ENCODE measurements at regions not wholly inside any gene's neighbourhood (a gene's known extent, or its start where the extent isn't known, plus 50 kb on each side); places are given as distances from the start of the nearest gene placed in this dataset.
"Not testable (repeated sequence)": the region's sequence is repeated elsewhere in the genome, so short reads cannot be mapped to it uniquely, and the experiment has no call there.

DNA sequence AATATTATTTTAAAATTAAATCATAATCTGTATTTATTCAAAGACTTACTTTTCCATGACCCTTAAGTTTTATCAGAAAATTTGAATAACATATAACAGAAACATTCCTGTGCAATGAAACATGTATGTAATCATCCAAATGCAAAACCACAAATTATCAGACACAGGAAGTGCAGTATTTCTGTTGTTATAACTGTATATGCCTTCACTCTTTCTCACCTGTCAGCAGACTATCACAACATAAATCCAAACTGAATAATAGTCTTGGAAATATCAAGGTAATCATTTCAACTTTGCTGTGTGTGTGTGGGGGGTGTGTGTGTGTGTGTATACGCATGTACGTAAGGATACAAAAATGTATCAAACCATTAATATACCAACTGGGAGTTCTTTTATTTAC is 285.9 kb downstream of the SLC7A11 start:
- no peak for DNase-seq (ENCODE audit: low read depth)

DNA sequence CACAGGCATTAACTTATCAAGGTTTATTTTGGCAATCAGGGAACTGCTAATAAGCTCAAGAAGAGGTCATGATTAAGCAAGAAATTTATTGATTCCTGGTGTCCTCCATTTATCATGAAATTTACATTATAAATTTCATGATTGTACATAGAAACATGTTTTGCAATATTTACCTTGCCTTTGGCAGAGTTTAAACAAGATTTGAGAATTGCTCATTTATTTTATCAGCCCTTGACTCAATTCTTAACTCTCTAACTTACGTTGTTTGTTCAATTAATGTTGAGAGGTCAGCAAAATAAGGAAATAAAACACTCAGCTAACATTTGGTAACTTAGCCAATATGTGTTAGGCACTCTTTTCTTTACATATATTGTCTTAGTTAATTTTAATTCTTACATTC is 286.6 kb downstream of the SLC7A11 start:
- no peak for DNase-seq (ENCODE audit: low read depth)

DNA sequence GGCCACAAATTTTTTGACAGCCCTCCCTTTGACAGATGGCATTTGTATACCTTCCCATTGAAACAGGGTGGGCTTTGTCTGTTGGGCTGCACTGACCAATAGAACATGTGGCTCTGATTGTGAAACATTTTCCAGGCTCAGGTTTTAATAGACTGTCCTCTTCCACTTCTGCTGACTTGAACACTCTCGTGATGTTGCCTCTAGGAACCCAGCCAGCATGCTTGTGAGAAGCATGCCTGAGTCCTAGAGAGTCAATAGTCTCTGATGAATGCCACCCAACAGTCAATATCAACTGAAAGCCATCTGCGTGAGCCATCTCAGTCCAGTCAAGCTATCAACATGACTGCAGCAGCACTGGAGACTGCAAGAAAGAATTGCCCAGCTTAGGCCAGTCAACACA is 290.0 kb downstream of the SLC7A11 start:
- peak; percentile 74 for DNase-seq (ENCODE audit: low read depth)

DNA sequence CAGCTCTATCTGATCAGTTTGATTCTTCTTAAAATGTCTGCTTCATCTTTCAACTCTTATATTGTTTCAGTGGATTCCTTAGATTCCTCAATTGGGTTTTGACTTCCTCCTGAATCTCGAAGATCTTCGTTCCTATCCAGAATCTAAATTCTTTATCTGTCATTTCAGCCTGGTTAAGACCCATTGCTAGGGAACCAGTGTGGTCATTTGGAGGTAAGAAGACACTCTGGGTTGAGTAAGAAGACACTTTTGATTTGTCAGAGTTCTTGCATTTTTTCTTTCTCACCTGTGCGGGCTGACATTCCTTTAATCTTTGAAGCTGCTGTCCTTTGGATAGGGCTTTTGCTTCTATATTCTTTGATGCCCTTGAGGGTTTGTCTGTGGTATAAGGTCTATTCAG is 291.9 kb downstream of the SLC7A11 start:
- DNase-seq (ENCODE audit: low read depth) = no peak

- DNase-seq (ENCODE audit: low read depth) = peak; percentile 30
These were observed 292.4 kb downstream of the SLC7A11 start for GRCh38 chr4:137949746-137950145.

DNA sequence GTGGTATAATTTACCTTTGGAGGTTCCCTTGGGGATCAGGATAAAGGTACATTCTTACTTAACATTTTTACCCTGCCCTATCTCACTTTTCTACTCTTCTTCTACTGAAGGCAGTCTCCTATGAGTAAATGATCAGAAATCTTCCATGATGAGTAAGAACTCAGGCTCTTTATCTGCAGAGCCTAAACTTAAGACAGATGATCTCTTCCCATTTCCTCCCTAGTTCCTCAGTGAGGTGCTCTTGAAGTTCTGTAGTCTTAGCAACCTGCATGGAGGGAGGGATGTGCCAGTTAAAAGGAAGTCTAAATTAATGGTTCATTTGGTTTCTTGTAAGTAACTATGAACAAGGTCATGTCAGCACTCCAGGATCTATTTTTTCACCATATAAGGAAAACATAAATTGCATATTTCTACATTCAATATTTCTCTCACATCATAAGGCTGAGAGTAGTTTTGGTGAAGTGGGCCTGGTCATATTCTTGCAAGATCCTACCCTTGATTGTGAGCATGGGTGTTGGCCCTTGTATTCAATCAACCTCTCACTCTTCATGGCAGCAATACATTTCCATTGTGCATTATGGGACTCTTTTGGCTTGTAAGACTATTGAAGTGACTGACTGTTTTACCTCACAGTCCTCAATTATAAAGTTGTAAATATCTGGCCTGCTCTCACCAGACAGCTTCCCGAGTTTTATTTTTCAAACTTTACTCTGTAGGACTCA is 295.5 kb downstream of the SLC7A11 start:
- no peak for DNase-seq (ENCODE audit: low read depth)

- DNase-seq (ENCODE audit: low read depth) = not testable (repeated sequence)
These were observed 299.3 kb downstream of the SLC7A11 start for GRCh38 chr4:137942815-137943214.

GRCh38 chr4:137942015-137942515 is 300.1 kb downstream of the SLC7A11 start:
- not testable (repeated sequence) for DNase-seq (ENCODE audit: low read depth)

- DNase-seq (ENCODE audit: low read depth) = peak; percentile 2
These were observed 307.2 kb downstream of the SLC7A11 start for GRCh38 chr4:137934911-137935310.

- DNase-seq (ENCODE audit: low read depth) = no peak
These were observed 308.1 kb downstream of the SLC7A11 start for GRCh38 chr4:137934046-137934445.

DNA sequence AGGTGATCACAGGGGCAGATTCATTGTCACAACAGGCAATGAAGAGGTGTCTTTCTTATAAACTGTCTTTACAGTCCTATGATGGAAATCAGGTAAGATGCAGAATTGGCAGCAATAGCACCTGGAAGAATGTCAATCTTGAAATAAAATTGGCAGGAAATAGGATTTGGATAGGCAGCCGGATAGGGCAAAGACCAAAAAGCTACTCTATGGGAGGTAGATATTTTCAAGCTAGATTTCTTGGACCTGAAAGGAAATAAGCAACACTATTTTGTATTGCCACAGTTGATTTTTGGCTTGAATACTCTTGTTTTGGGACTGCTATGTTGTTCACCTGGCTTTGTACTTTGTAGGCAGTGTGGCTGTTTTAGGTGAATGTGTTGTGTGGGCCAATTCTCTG is 314.2 kb downstream of the SLC7A11 start:
- no peak for DNase-seq (ENCODE audit: low read depth)

DNA sequence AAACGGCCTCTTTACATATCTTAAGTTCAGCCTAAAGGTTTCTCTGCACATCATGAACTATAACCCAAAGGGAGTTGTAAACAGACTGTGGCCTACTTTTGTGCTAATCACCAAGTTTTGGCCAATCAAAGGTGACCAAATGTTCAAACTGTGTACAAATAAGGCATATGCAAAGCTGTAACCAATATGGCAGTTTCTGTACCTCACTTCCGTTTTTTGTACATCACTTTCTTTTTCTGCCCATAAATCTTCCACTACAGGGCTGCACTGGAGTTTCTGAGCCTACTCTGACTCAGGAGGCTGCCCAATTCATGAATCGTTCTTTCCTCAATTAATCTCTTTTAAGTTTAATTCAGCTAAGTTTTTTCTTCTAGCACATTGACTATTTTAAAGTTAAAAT is 318.7 kb downstream of the SLC7A11 start:
- DNase-seq (ENCODE audit: low read depth) = no peak

- no peak for DNase-seq (ENCODE audit: low read depth)
These were observed 319.4 kb downstream of the SLC7A11 start for GRCh38 chr4:137922721-137923120.

DNA sequence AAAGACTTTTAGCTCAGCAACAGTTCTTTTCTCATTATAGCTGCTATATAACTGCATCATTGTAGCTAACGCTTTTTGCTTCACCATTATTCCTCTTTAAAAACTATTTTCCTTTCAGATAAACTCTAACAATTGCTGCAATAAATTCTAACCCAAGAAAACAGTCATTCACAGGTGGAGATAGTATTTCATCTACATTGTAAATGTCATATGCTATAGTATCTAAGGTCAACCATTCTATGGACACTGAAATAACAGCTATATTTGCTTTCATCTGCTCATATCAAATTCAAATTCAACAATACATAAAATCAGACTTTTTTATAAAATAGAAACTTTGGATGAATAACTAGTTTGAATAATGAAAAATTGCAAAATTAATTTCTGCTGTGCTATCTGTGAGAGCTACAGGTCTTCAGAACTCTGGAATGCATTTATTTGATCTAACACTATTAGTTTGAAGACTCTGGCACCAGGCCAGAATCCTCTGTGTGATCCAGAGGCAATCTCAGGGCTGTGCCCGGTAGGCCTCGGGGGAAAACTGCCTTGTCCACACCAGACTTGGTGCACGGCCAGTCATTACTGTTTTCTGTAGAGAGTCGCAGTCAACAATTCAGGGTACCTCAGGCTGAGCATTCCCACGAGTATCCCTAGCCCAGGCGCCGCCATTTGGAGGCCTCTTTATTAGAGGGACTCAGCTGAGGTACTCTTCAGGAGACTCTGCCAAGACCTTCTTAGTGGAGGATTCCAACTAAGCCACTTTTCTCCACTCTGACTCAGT is 332.4 kb downstream of the SLC7A11 start:
- no peak for DNase-seq (ENCODE audit: low read depth)

DNA sequence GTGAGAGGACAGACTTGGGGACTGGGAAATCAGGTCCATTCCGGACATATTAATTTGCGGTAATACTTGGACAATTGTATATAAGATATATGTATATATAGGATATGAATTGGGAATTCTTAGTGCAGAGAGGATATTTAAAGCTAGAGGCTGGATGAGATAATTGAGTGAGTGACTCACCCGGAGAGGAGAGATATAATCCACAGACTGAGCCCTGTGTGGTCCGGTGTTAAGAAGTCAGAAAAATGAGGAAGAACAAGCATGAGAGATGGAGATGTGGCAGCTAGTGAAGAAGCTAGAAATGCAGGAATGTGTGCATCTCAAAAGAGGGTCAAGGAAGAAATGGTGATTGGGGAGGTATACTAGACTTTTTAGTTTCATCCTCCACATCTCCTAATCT is 336.2 kb downstream of the SLC7A11 start:
- DNase-seq (ENCODE audit: low read depth) = no peak

- no peak for DNase-seq (ENCODE audit: low read depth)
These were observed 341.0 kb downstream of the SLC7A11 start for GRCh38 chr4:137901114-137901513.

DNA sequence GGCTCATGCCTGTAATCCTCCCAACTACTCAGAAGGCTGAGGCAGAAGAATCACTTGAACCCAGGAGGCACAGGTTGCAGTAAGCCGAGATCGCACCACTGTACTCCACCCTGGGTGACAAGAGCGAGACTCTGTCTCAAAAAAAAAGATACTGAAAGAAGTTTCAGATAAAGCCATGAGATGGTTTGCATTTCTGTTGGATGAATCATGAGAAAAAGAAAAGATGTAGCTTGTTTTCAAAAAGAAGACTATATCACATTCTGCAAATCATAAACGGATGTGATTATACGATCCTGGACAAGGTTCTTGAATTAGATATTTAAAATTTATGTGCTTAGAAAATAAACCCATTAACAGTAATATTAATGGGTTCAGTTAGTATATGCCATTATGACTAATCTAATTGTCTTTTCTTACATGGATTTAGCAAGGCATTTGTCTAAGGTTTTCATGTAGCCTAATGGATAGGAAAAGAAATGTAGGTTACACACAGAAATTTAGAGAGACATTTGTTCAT is 345.9 kb downstream of the SLC7A11 start:
- no peak for DNase-seq (ENCODE audit: low read depth)

- not testable (repeated sequence) for DNase-seq (ENCODE audit: low read depth)
These were observed 346.6 kb downstream of the SLC7A11 start for GRCh38 chr4:137895515-137895914.

GRCh38 chr4:137892134-137892533 is 350.0 kb downstream of the SLC7A11 start:
- peak; percentile 74 for DNase-seq (ENCODE audit: low read depth)

GRCh38 chr4:137890812-137891211 is 351.3 kb downstream of the SLC7A11 start:
- DNase-seq (ENCODE audit: low read depth) = no peak

GRCh38 chr4:137881641-137882040 is 349.3 kb upstream of the PCDH18 start:
- DNase-seq (ENCODE audit: low read depth) = no peak

DNA sequence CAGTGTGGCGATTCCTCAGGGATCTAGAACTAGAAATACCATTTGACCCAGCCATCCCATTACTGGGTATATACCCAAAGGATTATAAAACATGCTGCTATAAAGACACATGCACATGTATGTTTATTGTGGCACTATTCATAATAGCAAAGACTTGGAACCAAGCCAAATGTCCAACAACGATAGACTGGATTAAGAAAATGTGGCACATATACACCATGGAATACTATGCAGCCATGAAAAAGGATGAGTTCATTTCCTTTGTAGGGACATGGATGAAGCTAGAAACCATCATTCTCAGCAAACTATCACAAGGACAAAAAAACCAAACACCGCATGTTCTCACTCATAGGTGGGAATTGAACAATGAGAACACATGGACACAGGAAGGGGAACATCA is 335.8 kb upstream of the PCDH18 start:
- not testable (repeated sequence) for DNase-seq (ENCODE audit: low read depth)

GRCh38 chr4:137866671-137867070 is 334.4 kb upstream of the PCDH18 start:
- DNase-seq (ENCODE audit: low read depth) = no peak
